Hematopoietic multipotent progenitor cell treated with erythropoietin and hydrocortisone succinate and interleukin-3 and kit ligand, for 4 days (in vitro differentiated cells): ENCODE measurements at regions not wholly inside any gene's neighbourhood (a gene's known extent, or its start where the extent isn't known, plus 50 kb on each side); places are given as distances from the start of the nearest gene placed in this dataset.
"Not testable (repeated sequence)": the region's sequence is repeated elsewhere in the genome, so short reads cannot be mapped to it uniquely, and the experiment has no call there.

ENCODE experiments used
- DNase-seq: peaks from one replicate; pipeline ENCODE4 v3.0.0-alpha.2; 2015

DNA sequence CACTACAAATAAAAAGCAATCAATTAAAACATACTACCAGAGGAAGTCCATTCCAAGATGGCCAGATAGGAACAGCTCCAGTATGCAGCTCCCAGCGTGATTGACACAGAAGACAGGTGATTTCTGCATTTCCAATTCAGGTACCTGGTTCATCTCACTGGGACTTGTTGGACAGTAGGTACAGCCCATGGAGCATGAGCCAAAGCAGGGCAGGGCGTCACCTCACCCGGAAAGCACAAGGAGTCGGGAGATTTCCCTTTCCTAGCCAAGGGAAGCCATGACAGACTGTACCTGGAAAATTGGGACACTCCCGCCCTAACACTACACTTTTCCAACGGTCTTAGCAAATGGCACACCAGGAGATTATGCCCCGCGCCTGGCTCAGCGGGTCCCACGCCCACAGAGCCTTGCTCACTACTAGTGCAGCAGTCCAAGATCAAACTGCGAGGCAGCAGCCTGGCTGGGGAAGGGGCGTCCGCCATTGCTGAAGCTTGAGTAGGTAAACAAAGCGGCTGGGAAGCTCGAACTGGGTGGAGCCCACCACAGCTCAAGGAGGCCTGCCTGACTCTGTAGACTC, 106.0 kb downstream of the BUD13 start:
- DNase-seq = not testable (repeated sequence)

DNA sequence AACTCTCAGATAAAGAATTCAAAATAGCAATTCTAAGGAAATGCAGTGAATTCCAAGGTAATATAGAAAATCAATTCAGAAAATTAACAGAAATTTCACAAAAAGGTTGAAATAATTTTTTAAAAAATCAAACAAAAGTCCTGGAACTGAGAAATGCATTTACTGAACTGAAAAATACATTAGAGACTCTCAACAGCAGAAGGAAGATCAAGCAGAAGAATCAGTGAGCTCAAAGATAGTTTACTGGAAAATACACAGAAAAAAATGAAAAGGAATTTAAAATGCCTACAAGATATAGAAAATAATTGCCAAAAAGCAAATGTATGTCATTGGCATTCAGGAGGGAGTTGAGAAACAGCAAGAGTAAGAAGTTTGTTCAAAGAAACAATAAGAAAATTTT, 107.3 kb downstream of the BUD13 start:
- DNase-seq = no peak

- no peak for DNase-seq
These were observed 111.7 kb downstream of the BUD13 start for GRCh38 chr11:116661056-116661455.

- no peak for DNase-seq
These were observed 112.8 kb downstream of the BUD13 start for GRCh38 chr11:116660011-116660410.

GRCh38 chr11:116658876-116659535, 113.8 kb downstream of the BUD13 start:
- DNase-seq = no peak

DNA sequence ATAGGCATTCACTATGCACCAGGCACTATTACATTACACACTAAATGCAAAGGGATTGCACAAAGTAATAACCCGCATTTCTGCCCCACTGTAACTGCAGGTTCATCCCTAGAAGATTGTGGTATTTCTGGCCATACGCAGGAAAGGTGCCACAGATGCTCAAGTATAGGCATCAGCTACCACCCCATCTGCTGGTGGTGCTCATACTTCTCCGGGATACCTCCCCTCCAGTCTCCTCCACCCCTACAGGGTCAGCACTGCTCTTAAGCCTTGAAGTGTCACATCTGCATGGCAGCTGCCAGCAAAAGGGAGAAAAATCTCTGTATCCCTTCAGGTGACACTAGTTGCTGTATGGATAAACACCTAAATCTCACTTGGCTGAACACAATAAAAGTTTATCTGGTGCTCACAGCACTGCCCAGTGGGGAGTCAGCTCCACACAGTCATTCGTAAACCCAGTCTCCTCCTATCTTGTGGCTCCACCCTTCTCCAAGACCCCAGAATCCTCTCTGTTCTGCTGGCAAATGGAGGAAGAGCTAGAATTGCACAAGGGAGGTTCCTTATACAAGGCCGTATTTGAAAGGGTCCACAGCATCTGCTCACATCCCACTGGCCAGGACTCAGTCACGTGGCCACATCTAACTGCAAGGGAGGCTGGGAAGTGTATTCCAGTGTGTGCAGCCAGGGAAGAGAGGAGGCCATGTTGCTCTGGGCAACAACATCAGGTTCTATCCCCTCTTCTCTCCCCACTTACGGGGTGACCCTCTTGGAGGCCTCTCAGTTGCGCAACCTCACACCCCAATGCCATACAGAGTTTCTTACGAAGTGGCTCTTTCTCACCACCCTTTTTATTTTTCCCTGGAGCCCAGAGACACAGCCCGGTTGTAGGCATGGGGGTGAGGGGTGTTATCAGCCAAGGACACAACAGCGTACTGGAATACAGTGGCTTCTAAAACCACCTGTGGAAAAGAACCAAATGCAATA, 114.7 kb downstream of the BUD13 start:
- peak; percentile 25 for DNase-seq

GRCh38 chr11:116656011-116656410, 116.8 kb downstream of the BUD13 start:
- DNase-seq = no peak

GRCh38 chr11:116654526-116654925, 118.3 kb downstream of the BUD13 start:
- no peak for DNase-seq

- no peak for DNase-seq
These were observed 119.6 kb downstream of the BUD13 start for GRCh38 chr11:116653206-116653605.

- no peak for DNase-seq
These were observed 121.0 kb downstream of the BUD13 start for GRCh38 chr11:116651737-116652237.

GRCh38 chr11:116651098-116651736, 121.6 kb downstream of the BUD13 start:
- DNase-seq = peak; percentile 94

DNA sequence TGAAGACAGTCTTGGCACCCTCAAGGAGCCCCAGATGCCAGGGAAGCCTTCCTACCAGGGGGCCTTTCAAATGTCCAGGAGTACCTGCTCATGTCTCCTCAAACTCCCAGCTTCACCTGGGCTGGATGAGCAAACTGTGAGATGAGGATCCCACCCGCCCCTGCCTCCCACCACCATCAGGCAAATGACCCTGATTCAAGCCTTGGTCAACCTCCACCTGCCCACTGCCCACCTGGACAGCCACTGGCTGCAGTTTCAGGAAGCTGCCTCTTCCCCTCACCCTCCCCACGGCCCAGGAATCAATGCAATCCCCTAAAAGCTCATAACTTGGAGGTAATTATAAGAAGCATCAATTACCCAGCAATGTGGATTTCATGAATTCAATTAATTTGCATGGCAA, 122.7 kb downstream of the BUD13 start:
- no peak for DNase-seq

GRCh38 chr11:116649268-116649667, 123.5 kb downstream of the BUD13 start:
- DNase-seq = no peak

GRCh38 chr11:116648247-116649174, 124.3 kb downstream of the BUD13 start:
- DNase-seq = peak; percentile 46

DNA sequence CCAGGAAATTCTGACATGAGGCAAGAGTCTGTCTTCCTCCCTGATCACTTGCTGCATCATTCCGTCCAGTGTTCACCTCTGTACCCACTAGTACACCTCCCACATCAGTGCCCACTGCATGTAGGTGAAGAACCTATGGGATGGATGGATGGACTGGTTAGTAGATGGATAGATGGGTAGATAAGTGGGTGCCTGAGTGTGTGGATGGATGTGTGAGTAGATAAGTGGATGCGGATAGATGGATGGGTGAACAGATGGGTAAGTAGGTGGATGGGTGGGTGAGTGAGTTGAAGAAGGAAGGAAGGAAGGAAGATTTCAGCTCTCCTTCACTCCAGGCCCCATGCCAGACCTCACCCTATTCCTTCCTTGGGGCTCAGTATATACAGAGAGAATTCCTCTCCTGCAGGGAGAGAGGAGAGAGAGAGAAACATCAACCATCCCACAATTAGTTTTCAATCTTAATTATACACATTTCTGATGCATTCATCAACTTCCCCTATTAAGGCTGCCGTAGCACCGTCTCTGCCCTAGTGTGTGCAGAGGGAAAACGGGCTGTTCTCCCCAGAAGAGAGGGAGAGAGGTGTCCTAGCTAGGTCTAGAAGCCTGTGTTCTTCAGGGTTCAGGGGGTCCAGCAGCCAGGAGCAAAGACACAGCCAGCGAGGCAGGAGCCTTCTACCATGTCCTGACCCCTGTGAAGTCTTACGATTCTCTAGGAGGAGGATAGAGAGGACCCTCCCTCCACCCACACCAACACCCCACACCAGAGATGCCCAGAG, 125.3 kb downstream of the BUD13 start:
- DNase-seq = no peak

DNA sequence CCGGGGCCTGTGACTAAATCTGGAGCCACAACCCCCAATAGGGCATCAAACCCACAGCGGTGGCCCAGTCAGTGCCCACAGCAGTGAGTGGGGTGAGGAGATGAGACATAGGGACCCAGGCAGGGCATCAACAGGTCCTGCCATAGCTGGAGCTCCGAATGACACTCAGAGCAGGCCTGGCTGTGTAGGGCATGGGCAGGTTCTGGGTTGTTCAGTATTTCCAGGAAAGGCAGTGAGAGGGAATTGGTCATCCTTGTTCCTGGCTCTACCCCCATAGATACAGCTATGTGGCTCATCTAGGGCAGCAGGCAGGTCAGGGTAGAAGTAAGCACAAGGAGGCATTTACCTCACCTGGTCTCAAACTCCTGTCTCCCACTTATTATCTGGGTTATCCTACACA, 126.6 kb downstream of the BUD13 start:
- DNase-seq = no peak

- no peak for DNase-seq
These were observed 127.9 kb downstream of the BUD13 start for GRCh38 chr11:116644941-116645305.

DNA sequence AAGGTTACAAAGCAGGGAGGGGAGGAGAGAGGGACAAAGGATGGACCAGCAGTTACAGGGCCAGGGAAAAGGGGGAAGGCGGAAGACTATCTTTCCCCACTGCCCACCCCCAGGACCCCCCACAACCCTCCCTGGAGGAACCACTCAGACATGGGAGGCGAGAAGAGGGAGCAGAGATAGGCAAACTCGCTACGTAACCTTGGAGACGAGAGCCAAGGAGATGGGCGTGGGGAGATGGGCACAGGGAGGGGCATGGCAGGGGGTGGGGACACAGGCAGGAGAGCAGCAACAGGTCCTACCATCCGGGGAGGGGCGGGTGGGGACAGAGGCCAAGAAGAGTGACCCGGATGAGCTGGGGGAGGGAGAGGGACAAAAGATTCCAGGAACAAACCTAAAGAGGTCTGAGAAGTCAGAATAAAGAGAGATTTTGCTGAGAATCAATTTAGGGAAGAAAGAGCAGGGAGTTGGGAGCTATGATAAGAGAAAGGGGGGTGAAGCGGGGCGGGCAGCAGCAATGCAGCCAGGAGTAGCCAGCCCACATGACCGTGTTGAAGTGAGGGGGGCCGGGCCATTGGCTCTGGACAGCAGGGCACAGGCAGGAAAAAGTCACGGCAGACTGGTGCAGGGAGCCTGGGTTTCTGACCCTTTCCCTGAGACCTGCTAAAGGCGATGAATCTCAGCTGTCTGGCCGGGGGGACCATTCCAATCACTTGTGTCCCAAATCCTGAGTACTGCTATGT, 128.4 kb downstream of the BUD13 start:
- no peak for DNase-seq

GRCh38 chr11:116643521-116643920, 129.3 kb downstream of the BUD13 start:
- DNase-seq = no peak

GRCh38 chr11:116642902-116643301, 129.9 kb downstream of the BUD13 start:
- DNase-seq = no peak
